ELR (cell line): ENCODE measurements at regions not wholly inside any gene's neighbourhood (a gene's known extent, or its start where the extent isn't known, plus 50 kb on each side); places are given as distances from the start of the nearest gene placed in this dataset.
"Not testable (repeated sequence)": the region's sequence is repeated elsewhere in the genome, so short reads cannot be mapped to it uniquely, and the experiment has no call there.

ENCODE experiments used
- DNase-seq: peaks from one replicate; pipeline ENCODE4 v3.0.0-alpha.2; 2015; ENCODE audit warnings: low read depth

GRCh38 chr2:9708683-9709538, 78.1 kb upstream of the YWHAQ start:
- DNase-seq = no peak

GRCh38 chr2:9709539-9710285, 78.9 kb upstream of the YWHAQ start:
- no peak for DNase-seq

GRCh38 chr2:9710311-9710710, 79.5 kb upstream of the YWHAQ start:
- DNase-seq = no peak

- DNase-seq = no peak
Observed at GRCh38 chr2:9712263-9712662, 81.5 kb upstream of the YWHAQ start.

- no peak for DNase-seq
Observed at GRCh38 chr2:9714630-9715214, 83.9 kb upstream of the YWHAQ start.

- no peak for DNase-seq
Observed at GRCh38 chr2:9715238-9715637, 84.4 kb upstream of the YWHAQ start.

- DNase-seq = no peak
Observed at GRCh38 chr2:9717886-9718451, 87.2 kb upstream of the YWHAQ start.

GRCh38 chr2:9720352-9721093, 89.7 kb upstream of the YWHAQ start:
- DNase-seq = no peak

- DNase-seq = no peak
Observed at GRCh38 chr2:9721344-9721743, 90.5 kb upstream of the YWHAQ start.

GRCh38 chr2:9722451-9722850, 91.7 kb upstream of the YWHAQ start:
- no peak for DNase-seq

- no peak for DNase-seq
Observed at GRCh38 chr2:9724565-9724964, 93.8 kb upstream of the YWHAQ start.

GRCh38 chr2:9725106-9725505, 94.3 kb upstream of the YWHAQ start:
- no peak for DNase-seq

GRCh38 chr2:9726016-9726415, 95.2 kb upstream of the YWHAQ start:
- DNase-seq = not testable (repeated sequence)

GRCh38 chr2:9730523-9730922, 99.7 kb upstream of the YWHAQ start:
- not testable (repeated sequence) for DNase-seq

- DNase-seq = no peak
Observed at GRCh38 chr2:9732824-9733223, 102.0 kb upstream of the YWHAQ start.

GRCh38 chr2:9734308-9734707, 103.5 kb upstream of the YWHAQ start:
- no peak for DNase-seq

- no peak for DNase-seq
Observed at GRCh38 chr2:9735335-9735734, 104.5 kb upstream of the YWHAQ start.

- no peak for DNase-seq
Observed at GRCh38 chr2:9736021-9736420, 105.2 kb upstream of the YWHAQ start.

GRCh38 chr2:9737053-9737875, 106.0 kb upstream of the TAF1B start:
- peak; percentile 33 for DNase-seq

GRCh38 chr2:9738062-9738461, 105.2 kb upstream of the TAF1B start:
- DNase-seq = no peak
